ENCODE measurements at regions not wholly inside any gene's neighbourhood (a gene's known extent, or its start where the extent isn't known, plus 50 kb on each side); places are given as distances from the start of the nearest gene placed in this dataset.
"Not testable (repeated sequence)": the region's sequence is repeated elsewhere in the genome, so short reads cannot be mapped to it uniquely, and the experiment has no call there.

GRCh38 chr7:23887660-23888059 is 177.6 kb downstream of the STK31 start:
- DNase-seq, result no peak

- DNase-seq, result no peak
Observed at GRCh38 chr7:23888958-23889357, 178.9 kb downstream of the STK31 start.

- DNase-seq, result no peak
Observed at GRCh38 chr7:23889566-23889965, 179.5 kb downstream of the STK31 start.

- DNase-seq, result no peak
Observed at GRCh38 chr7:23892019-23892418, 182.0 kb downstream of the STK31 start.

- no peak for DNase-seq
Observed at GRCh38 chr7:23893176-23893941, 183.3 kb downstream of the STK31 start.

- DNase-seq, result no peak
Observed at GRCh38 chr7:23893942-23894891, 184.2 kb downstream of the STK31 start.

GRCh38 chr7:23894892-23895569 is 185.0 kb downstream of the STK31 start:
- DNase-seq, result no peak

GRCh38 chr7:23895666-23896096 is 185.7 kb downstream of the STK31 start:
- DNase-seq, result no peak

- no peak for DNase-seq
Observed at GRCh38 chr7:23898619-23899018, 188.6 kb downstream of the STK31 start.

- not testable (repeated sequence) for DNase-seq
Observed at GRCh38 chr7:23904901-23905300, 194.9 kb downstream of the STK31 start.

GRCh38 chr7:23907012-23907411 is 197.0 kb downstream of the STK31 start:
- no peak for DNase-seq

GRCh38 chr7:23909426-23909825 is 199.4 kb downstream of the STK31 start:
- DNase-seq, result no peak

GRCh38 chr7:23912065-23912464 is 202.0 kb downstream of the STK31 start:
- no peak for DNase-seq

GRCh38 chr7:23913016-23913415 is 203.0 kb downstream of the STK31 start:
- DNase-seq, result no peak

GRCh38 chr7:23915236-23915635 is 205.2 kb downstream of the STK31 start:
- DNase-seq, result no peak

- no peak for DNase-seq
Observed at GRCh38 chr7:23918286-23918685, 208.3 kb downstream of the STK31 start.

GRCh38 chr7:23918856-23919255 is 208.8 kb downstream of the STK31 start:
- DNase-seq, result no peak

GRCh38 chr7:23925088-23925487 is 215.1 kb downstream of the STK31 start:
- DNase-seq, result no peak

- no peak for DNase-seq
Observed at GRCh38 chr7:23927709-23928417, 217.8 kb downstream of the STK31 start.

- no peak for DNase-seq
Observed at GRCh38 chr7:23928418-23928775, 218.4 kb downstream of the STK31 start.

GRCh38 chr7:23930312-23930711 is 220.3 kb downstream of the STK31 start:
- no peak for DNase-seq

GRCh38 chr7:23931633-23932032 is 221.6 kb downstream of the STK31 start:
- no peak for DNase-seq

GRCh38 chr7:23938215-23938614 is 228.2 kb downstream of the STK31 start:
- no peak for DNase-seq

All from SIG-M5 (cell line).